G401 (cell line): ENCODE measurements at regions not wholly inside any gene's neighbourhood (a gene's known extent, or its start where the extent isn't known, plus 50 kb on each side); places are given as distances from the start of the nearest gene placed in this dataset.
"Not testable (repeated sequence)": the region's sequence is repeated elsewhere in the genome, so short reads cannot be mapped to it uniquely, and the experiment has no call there.

Experiments used
- DNase-seq: peaks from one replicate; pipeline ENCODE4 v3.0.0-alpha.2; 2015; ENCODE audit warnings: low spot score
- in situ Hi-C: cut with HindIII; loops from 2 replicates; pipeline ENCODE4 v1.10.0; 2016; ENCODE audit warnings: low sequenced_read_pairs, mixed read lengths

- no peak for DNase-seq
Measured at GRCh38 chr6:111925296-111925695, 52.0 kb upstream of the FYN start.

DNA sequence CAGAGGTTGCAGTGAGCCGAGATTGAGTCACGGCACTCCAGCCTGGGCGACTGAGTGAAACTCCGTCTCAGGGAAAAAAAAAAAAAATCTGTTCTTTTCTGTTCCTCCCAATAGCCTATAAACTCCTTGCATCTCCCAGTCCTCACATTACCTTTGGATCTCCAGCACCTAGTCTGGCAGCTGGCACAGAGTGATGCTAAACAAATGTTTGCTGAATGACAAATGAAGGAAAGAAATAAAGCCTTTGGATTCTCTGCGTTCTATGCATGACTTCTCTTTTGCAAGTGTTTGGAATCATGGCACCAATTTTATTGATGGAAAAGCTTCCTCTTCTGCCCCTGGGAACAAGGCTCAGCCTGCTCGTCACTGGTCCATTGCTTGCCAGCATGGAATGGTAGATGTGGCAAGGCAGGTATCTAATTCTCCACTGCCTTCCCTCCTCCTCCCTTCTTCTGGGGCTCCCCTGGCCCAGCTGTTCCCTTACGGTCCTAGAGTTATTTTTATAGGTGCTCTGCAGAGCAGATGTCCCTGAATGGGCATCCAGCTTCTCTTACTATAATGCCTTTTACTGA lies 53.6 kb upstream of the FYN start:
- DNase-seq: no peak
- in situ Hi-C loops: no loop called here

More at GRCh38 chr6:111925296-111925695, 52.0 kb upstream of the FYN start:
- in situ Hi-C loops: no loop called here

DNA sequence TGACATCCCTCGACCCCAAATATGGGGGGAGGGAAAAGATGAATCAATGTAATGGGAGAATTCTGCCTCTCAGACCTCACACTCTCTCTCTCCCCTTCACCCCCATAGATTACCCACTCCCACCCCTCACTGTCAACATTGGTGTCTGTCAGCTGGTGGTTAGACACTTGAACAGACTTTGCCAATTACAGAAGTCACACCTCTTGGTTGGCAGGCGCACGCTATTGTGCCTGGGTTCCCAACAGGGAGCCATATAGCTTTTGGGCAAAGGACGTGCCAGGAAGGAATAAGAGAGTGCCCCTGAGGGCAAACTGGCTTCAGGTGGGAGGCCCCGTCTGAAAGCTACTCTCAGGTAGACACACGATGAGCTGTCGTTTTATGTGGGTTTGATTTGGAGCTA lies 54.1 kb upstream of the FYN start:
- in situ Hi-C loops: no loop called here
- no peak for DNase-seq

DNA sequence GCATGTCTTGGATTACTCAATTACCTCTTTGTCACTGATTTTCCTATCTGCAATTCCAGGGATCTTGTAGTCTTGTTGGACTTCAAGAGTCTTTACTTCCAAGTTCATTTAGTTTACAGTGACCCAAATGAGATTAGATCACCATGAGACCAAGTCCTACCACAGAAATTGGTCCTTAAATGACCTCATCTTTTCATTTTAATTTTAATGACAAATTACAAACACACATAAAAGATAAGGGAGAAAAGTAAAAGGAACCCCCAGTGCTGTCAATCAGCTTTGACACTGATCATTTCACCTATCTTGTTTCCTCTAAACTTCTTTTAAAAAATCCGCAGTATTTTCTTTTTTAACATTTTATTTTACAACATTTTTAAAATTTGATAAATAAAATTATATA lies 54.9 kb upstream of the FYN start:
- in situ Hi-C loops: no loop called here
- no peak for DNase-seq

- in situ Hi-C loops, DNase-seq: not testable (repeated sequence)
Measured at GRCh38 chr6:111934611-111935010, 61.4 kb upstream of the FYN start.

DNA sequence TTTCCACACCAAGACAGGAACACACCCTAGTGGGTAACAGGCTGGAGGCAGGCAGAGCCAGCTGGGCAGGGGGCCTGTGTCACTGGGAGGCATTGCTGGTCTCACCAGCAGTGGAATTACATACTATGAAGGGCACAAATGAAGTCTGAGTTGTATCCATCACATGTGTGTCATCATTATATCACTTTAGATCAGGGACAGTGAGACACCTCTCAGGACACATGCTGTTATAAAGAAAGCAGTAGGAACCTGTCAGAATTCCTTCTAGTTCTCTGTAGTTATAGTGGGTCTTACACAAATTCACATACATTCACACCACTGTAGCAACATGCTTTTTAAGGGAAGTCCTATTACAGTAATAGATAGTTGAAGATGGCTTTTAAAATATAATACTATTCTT lies 63.5 kb upstream of the FYN start:
- DNase-seq: no peak
- in situ Hi-C loops: no loop called here

DNA sequence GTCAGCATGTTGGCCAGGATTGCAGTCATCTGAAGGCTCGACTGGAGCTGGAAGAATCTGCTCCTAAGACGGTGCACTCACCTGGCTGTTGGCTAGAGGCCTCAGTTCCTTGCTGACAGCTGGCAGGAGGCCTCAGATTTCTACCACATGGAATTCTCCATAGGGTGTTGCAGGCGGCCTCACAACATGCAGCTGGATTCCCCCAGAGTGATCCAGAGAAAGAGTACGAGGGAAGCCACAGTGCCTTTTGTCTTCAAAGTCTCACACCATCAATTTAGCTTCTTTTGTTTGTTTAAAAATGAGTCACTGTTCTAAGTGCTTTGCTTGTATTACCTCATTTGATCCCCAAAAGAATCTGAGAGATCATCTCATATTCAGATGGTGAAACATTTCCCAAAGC lies 65.5 kb upstream of the FYN start:
- DNase-seq: no peak
- in situ Hi-C loops: no loop called here

GRCh38 chr6:111939902-111940301 lies 66.7 kb upstream of the FYN start:
- in situ Hi-C loops: no loop called here
- no peak for DNase-seq

- in situ Hi-C loops: no loop called here
Measured at GRCh38 chr6:111940801-111941200, 67.5 kb upstream of the FYN start.

GRCh38 chr6:111941686-111942330 lies 68.6 kb upstream of the FYN start:
- in situ Hi-C loops: no loop called here
- no peak for DNase-seq

More at GRCh38 chr6:111940801-111941200, 67.5 kb upstream of the FYN start:
- no peak for DNase-seq

- in situ Hi-C loops: no loop called here
- DNase-seq: no peak
Measured at GRCh38 chr6:111942561-111942960, 69.3 kb upstream of the FYN start.

GRCh38 chr6:111943266-111943665 lies 70.0 kb upstream of the FYN start:
- in situ Hi-C loops: no loop called here
- DNase-seq: no peak

- in situ Hi-C loops: no loop called here
- DNase-seq: no peak
Measured at GRCh38 chr6:111943726-111944125, 70.5 kb upstream of the FYN start.

DNA sequence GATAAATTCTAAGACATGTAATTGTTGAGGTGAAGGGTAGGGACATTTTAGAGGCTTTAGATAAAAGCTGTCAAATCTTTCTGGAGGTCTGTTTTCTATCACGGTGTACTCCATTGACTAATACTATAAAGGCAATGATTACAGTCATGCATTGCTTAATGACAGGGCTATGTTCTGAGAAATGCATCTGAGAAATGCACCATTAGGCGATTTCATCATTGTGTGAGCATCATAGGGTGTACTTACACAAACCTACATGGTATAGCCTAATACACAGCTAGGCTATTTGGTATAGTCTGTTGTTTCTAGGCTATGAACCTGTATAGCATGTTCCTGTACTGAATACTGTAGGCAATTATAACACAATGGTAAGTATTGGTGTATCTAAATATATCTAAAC lies 71.3 kb upstream of the FYN start:
- no peak for DNase-seq
- in situ Hi-C loops: no loop called here

- in situ Hi-C loops: no loop called here
Measured at GRCh38 chr6:111949546-111949945, 76.3 kb upstream of the FYN start.

DNA sequence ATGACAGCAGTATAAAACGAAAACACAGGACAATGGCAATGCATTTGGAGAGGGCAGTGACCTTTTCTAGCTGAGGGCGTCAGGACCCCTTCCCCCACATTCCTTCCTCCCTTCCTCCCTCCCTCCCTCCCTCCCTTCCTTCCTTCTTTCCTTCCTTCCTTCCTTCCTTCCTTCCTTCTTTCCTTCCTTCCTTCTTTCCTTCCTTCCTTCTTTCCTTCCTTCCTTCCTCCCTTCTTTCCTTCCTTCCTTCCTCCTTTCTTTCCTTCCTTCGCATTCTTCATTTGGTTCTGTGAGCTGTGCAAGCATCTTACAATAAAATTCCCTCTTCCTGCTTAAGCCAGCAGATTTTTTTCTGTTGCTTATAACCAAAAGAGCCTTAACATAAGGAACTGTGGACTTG lies 76.7 kb upstream of the FYN start:
- in situ Hi-C loops, DNase-seq: not testable (repeated sequence)

More at GRCh38 chr6:111949546-111949945, 76.3 kb upstream of the FYN start:
- DNase-seq: no peak

- DNase-seq: no peak
- in situ Hi-C loops: no loop called here
Measured at GRCh38 chr6:111950661-111951496, 77.6 kb upstream of the FYN start.

GRCh38 chr6:111951497-111952085 lies 78.3 kb upstream of the FYN start:
- DNase-seq: no peak
- in situ Hi-C loops: no loop called here

DNA sequence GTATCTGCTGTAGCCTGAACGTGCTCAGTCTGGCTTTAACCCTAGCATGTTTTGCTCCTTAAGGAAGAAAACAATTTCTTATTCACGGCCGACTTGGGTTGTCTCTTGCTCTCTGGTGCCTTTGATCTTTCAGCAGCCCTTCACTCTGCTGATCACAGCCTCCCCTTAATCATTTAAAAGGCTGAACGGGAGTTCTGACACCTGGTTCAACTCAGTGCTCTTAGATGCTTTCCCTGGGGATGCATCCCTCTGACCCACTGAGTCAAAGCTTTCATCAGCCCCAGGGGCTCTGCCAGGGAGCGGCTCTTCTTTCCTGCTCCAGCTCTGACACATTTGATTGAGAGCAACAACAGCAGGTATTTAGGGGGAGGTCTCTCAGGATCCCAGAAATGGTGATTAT lies 79.0 kb upstream of the FYN start:
- in situ Hi-C loops: no loop called here
- DNase-seq: no peak
